Putamen (tissue), 1 donor: ENCODE measurements at regions not wholly inside any gene's neighbourhood (a gene's known extent, or its start where the extent isn't known, plus 50 kb on each side); places are given as distances from the start of the nearest gene placed in this dataset.

Experiments
- DNase-seq: peaks from one replicate; pipeline ENCODE4 v3.0.0-alpha.2; 2016; ENCODE audit warnings: low spot score

DNA sequence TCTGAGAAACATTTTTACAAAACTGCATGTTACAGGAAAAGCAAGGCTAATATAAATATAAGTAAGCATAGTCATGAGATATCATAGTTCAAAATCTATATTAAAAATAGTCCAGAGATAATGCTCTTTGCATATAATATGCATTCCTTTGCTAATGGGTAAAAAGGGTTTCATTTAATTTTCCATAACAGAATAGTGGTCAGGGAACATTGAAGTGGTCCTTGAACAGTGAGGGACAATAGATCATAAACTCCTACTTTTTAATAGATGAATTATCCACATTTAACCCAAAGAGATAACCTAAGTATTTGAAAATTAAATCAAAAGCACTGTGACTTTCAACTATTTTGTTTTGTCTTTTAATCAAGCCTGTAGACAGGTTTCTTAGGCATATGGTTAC lies 243.1 kb upstream of the ADGRB3 start:
- DNase-seq = no peak

DNA sequence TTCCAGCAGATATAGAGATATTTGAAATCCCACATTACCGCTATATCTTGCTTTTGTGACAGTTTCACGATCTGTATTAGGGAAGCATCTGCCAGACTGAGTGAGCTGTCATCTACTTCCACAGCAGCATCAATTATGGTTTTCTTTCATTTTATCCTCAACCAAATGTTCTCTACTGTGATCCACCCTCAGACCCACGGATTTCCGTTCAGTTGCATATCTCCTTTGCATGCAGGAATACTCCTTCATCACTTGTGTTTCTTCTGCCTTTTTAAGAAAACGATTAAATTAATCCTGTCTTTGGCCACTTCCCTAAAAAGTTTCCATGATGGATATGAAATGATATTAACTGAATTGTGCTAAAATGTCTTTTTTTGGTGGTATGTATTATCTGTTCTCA lies 262.1 kb upstream of the ADGRB3 start:
- DNase-seq = peak; percentile 6

DNA sequence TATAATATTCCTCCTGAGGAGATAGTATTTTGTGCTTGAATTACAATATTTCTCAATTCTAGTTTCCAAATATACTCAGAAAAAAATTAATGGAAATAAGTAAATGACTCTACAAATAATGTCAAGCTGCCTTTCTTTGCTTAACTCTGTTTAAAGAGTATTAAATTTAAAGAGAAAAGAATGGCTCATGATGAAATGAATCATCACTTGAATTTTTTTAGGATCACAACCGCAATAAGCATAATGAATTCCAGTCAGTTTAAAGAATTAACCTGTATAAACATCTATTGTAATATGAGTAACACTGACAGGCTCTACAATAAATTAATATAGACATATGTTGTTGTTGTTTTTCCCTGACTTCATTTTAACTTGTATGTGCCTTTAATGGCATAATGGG lies 266.2 kb upstream of the ADGRB3 start:
- no peak for DNase-seq

DNA sequence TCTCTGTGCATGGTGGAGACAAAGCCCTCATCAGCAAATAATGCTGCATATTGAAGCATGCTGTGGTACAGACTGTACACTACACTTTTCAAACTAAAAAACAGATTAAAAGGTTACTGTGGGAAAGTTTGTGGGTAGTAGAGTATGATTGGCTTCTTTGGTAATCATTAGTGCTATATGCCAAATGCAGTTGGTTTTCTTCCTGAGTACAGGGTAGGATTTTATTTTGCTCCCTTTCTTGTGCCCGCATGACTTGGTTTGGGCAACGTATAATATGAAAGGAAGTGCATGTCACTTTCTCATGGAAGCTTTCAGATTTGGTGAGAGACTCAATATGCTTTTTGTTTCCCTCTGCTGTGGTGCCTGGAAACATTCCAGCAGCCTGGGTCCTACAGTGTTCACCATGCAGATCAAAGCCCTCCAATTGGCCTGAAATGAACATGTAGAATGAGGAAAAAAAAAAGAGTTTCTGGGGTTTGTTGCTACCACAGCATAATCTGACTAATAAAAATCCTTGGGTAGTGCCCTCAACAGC lies 270.7 kb upstream of the ADGRB3 start:
- no peak for DNase-seq

DNA sequence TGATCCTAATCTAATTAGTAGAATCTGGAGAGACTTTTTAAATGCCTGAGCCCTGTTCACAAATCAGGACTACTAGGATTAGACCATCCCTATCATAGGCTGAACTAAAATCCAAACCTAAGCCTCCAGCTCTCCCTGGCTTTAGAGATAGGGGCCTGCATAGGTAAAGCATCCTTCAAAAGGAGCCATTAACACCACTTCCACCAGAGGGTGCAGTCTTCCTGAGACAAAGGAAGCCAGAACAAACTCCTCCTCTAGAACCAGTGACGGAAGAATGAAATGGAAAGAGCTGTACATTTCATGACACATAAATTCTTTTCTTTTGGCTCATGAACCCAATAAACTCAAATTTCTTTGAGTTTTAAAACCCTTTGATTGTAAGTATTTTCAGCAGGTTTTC lies 291.2 kb upstream of the ADGRB3 start:
- DNase-seq = peak; percentile 27

DNA sequence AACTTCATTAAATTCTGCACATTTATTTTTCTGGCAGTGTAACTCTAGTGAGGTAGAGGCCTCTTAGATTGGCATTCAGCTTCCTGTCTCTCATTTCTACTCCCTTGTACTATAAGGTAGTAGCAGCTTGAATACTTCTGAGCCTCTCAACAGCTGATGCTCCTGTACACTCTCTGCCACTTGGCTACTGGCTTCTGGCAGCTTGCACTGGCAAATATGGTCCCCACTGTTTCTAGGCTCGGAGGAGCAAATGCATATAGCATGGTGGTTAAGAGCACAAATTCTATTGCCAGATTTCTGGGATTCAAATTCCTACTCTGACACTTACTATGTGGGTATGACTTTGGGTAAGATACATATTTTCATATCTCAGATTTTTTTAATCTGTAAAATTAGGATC lies 292.8 kb upstream of the ADGRB3 start:
- DNase-seq = no peak

- no peak for DNase-seq
Observed at GRCh38 chr6:68339488-68340131, 295.5 kb upstream of the ADGRB3 start.

DNA sequence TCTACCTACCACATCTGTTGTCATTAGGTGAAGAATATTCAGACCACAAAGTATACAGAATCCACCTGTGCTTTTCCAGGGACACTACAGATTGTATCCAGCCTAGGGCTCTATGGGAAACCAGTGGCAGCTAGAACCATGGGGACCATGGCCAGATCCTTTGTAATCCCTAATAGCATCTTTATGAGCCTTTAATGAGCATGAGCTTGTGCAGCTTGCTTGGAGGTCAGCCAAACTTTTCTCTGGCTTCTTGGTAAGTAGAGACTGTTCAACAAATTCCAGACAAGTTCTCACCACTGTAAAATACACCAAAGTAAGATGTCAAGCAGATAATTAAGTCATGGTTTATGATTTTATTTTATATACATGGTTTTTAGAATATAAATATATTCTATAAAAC lies 301.6 kb upstream of the ADGRB3 start:
- no peak for DNase-seq

GRCh38 chr6:68328156-68328555 lies 306.9 kb upstream of the ADGRB3 start:
- DNase-seq = no peak

GRCh38 chr6:68326762-68327161 lies 308.3 kb upstream of the ADGRB3 start:
- no peak for DNase-seq

- no peak for DNase-seq
Observed at GRCh38 chr6:68317366-68317765, 317.7 kb upstream of the ADGRB3 start.

GRCh38 chr6:68313911-68314310 lies 321.2 kb upstream of the ADGRB3 start:
- DNase-seq = no peak

- no peak for DNase-seq
Observed at GRCh38 chr6:68307301-68307700, 327.8 kb upstream of the ADGRB3 start.

DNA sequence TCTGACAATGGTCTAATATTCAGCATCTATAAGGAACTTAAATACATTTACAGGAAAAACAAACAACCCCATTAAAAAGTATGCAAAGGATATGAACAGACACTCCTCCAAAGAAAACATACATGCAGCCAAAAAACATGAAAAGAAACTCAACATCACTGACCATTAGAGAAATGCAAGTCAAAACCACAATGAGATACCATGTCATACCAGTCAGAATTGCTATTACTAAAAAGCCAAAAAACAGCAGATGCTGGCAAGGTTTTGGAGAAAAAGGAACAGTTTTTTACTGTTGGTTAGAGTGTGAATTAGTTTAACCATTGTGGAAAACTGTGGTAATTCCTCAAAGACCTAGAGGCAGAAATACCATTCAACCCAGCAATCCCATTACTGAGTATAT lies 339.0 kb upstream of the ADGRB3 start:
- no peak for DNase-seq

GRCh38 chr6:68282646-68283045 lies 352.4 kb upstream of the ADGRB3 start:
- DNase-seq = no peak

GRCh38 chr6:68279793-68280557 lies 355.1 kb upstream of the ADGRB3 start:
- no peak for DNase-seq

GRCh38 chr6:68273297-68273696 lies 361.8 kb upstream of the ADGRB3 start:
- no peak for DNase-seq

DNA sequence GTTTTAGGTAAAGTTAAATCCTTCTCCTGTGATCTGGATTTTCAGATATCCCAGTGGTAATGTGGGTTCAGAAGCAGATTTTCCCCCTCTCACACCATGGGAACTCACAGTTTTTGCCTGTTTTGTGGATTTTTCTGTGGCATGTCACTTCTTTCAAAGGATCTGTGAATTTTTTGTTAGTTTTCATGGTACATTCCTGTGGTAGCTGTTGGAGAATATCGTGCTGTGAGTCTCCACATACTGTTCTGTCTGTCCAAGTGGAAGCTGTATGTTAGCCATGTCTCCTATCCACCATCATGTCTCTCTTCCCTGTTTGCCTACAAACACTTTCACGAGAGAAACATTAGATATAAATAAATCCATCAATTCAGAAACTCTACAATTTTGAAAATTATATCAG lies 378.7 kb upstream of the ADGRB3 start:
- no peak for DNase-seq

DNA sequence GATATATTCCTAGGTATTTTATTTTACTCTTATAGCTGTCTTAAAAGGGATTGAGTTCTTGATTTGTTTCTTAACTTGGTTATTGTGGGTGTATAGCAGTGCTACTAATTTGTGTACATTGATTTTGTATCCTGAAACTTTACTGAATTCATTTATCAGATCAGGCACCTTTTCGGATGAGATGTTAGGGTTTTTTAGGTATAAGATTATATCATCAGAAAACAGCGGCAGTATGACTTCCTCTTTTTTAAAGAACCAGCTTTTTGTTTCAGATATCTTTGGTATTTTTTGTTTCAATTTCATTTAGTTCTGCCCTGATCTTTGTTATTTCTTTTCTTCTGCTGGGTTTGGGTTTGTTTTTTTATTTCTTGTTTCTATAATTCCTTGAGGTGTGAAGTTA lies 382.4 kb upstream of the ADGRB3 start:
- no peak for DNase-seq

GRCh38 chr6:68247782-68248181 lies 387.3 kb upstream of the ADGRB3 start:
- DNase-seq = no peak

- DNase-seq = no peak
Observed at GRCh38 chr6:68240726-68241125, 394.4 kb upstream of the ADGRB3 start.

GRCh38 chr6:68239034-68239433 lies 396.0 kb upstream of the ADGRB3 start:
- DNase-seq = no peak

DNA sequence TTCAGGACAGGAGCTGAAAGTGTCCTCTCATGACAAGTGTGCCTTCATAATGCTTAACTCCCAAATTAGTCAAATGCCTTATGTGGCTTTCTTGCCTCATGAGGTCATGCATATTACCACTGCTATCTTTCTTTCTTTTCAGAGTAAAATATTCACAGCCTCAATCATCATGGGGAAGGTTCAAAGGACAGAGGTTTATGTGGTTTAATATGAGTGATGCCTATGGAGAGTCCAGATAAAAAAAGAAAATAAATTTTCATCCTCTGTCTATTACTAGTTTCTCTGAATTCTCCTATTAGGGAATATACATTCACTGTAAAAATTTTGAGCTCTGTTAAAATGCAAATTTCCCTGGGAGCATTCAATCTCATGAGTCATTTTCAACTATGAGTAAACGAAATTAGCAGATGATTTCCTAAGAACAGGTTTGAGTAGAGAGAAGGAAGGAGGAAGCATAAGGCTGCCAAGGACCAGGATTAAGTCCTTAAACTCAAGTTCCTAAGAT lies 396.9 kb upstream of the ADGRB3 start:
- DNase-seq = peak; percentile 24
